Caco-2 (cell line): ENCODE measurements at regions not wholly inside any gene's neighbourhood (a gene's known extent, or its start where the extent isn't known, plus 50 kb on each side); places are given as distances from the start of the nearest gene placed in this dataset.
A peak's percentile ranks its signal among the peaks of the same experiment; 100 is the strongest.

ENCODE experiments used
- BruUV-seq: library from RNA; stranded (reverse); fragments of 400-500 nt; replicated peaks from 2 replicates; lab custom pipeline; 2021; lab: Mats Ljungman, UMichigan
- CTCF ChIA-PET: fragments of 300-600 bp; sonication (Branson Sonifier 250); formaldehyde crosslinking; loops from one replicate; lab custom pipeline; 2022; ENCODE audit warnings: antibody characterized with exemption; lab: Charles Lee
- POLR2A ChIA-PET: fragments of 300-600 bp; sonication (Branson Sonifier 250); formaldehyde crosslinking; loops from one replicate; lab custom pipeline; 2022; ENCODE audit warnings: antibody characterized with exemption; lab: Charles Lee
- DNase-seq, 2 experiments: peaks; one replicate each; pipeline versions ENCODE4 v3.0.0 to v3.0.0-alpha.2; 2020 to 2022
- H3K27me3 ChIP-seq: replicated peaks from 2 replicates; pipeline ENCODE4 v1.6.0; 2011; ENCODE audit warnings: low read length; ENCODE audit not compliant: control insufficient read depth, insufficient read depth
- H3K36me3 ChIP-seq: 2 replicates; pipeline ENCODE4 v1.5.1; 2011; ENCODE audit warnings: low read length; ENCODE audit not compliant: control insufficient read depth, insufficient read depth
- H3K4me1 ChIP-seq: fragments of 250-450 bp; sonication (Bioruptor Pico); 2 replicates; pipeline ENCODE4 v1.5.1; 2020; ENCODE audit warnings: mild to moderate bottlenecking
- H3K4me3 ChIP-seq: 2 replicates; pipeline ENCODE4 v1.5.1; 2011; ENCODE audit warnings: low read depth, mild to moderate bottlenecking, control low read depth, low read length
- H3K9me3 ChIP-seq: fragments of 250-450 bp; sonication (Bioruptor Pico); 2 replicates; pipeline ENCODE4 v1.5.1; 2020; ENCODE audit warnings: mild to moderate bottlenecking, moderate library complexity
- H3K27ac Mint-ChIP-seq: one replicate; pipeline ENCODE4 v1.8.0; 2022; ENCODE audit warnings: mixed read lengths; ENCODE audit not compliant: unreplicated experiment
- H3K27me3 Mint-ChIP-seq: one replicate; pipeline ENCODE4 v1.8.0; 2022; ENCODE audit warnings: mixed read lengths; ENCODE audit not compliant: insufficient read depth, unreplicated experiment
- H3K36me3 Mint-ChIP-seq: one replicate; pipeline ENCODE4 v1.8.0; 2022; ENCODE audit warnings: mild to moderate bottlenecking, mixed read lengths; ENCODE audit not compliant: insufficient read depth, unreplicated experiment
- H3K4me1 Mint-ChIP-seq: one replicate; pipeline ENCODE4 v1.8.0; 2022; ENCODE audit warnings: low read depth, mixed read lengths; ENCODE audit not compliant: unreplicated experiment
- H3K4me3 Mint-ChIP-seq: one replicate; pipeline ENCODE4 v1.8.0; 2022; ENCODE audit warnings: mild to moderate bottlenecking, moderate library complexity, mixed read lengths; ENCODE audit not compliant: unreplicated experiment
- H3K9me3 Mint-ChIP-seq: one replicate; pipeline ENCODE4 v1.8.0; 2022; ENCODE audit warnings: mixed read lengths; ENCODE audit not compliant: unreplicated experiment
- intact Hi-C: fragments of 100-400 bp; cut with micrococcal nuclease; formaldehyde crosslinking; loops from one replicate; pipeline ENCODE4 v1.10.0; 2022; ENCODE audit not compliant: unreplicated experiment
- TF ChIP-seq, protein P1 (sequence below), 2 experiments: fragments of 200-600 bp in 1 of 2; IDR thresholded peaks; 1 replicate in 1 of 2; 2 replicates in 1 of 2; pipeline versions ENCODE4 v1.5.1 to v1.8.0; 2011 to 2022; ENCODE audit warnings: antibody characterized with exemption in 1 of 2, control low read depth in 1 of 2, inconsistent platforms in 1 of 2, low read depth in 1 of 2, low read length in 1 of 2, mild to moderate bottlenecking in 1 of 2, moderate library complexity in 1 of 2; ENCODE audit not compliant: insufficient read depth in 1 of 2, severe bottlenecking in 1 of 2, unreplicated experiment in 1 of 2

DNA sequence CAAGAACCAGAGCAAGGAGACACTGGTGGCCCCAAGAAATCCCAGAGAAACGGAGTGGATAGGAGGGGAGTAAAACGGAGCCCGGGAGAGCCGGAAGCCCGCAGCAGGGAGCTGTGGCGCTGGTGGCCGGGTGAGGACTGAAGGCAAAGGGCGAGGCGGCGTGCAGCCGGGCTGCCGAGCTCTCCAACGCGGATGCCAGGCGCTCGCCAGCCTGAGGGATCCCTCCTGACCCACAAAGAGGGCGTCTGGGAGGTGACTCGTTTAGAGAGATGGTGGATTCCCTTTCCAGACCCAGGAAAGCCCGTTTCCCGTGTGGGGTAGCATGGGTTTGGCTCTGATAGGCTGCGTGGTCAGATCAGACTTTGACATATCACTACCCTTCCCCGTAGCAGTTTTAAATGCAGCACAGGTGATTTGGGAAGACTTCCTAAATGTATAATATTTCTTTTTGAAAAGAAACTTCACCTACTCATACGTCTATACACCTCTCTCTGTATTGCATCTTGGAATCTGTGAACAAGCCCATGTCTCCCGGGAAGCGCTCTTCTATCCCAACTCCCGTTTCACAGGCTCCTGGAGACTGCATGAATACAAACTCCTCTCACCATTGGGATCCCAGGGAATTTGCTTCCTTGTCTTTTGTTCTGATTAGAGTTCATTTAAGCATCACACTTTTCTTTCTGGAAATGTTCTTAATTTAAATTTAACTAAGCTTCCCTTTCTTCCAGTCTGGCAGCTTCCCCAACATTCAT, 158.1 kb downstream of the C9orf152 start:
- Histone ChIP-seq H3K36me3 (no peaks in the 10 kb centered on the region), H3K4me1 (peaks cover 14% of the 10 kb centered on the region), H3K4me3 (peak overlapping the region; percentile 63), H3K9me3 (no peaks in the 10 kb centered on the region), H3K27me3 (no peaks in the 10 kb centered on the region)
- H3K9me3 Mint-ChIP-seq = no peaks in the 10 kb centered on the region
- TF ChIP-seq, protein P1, sequence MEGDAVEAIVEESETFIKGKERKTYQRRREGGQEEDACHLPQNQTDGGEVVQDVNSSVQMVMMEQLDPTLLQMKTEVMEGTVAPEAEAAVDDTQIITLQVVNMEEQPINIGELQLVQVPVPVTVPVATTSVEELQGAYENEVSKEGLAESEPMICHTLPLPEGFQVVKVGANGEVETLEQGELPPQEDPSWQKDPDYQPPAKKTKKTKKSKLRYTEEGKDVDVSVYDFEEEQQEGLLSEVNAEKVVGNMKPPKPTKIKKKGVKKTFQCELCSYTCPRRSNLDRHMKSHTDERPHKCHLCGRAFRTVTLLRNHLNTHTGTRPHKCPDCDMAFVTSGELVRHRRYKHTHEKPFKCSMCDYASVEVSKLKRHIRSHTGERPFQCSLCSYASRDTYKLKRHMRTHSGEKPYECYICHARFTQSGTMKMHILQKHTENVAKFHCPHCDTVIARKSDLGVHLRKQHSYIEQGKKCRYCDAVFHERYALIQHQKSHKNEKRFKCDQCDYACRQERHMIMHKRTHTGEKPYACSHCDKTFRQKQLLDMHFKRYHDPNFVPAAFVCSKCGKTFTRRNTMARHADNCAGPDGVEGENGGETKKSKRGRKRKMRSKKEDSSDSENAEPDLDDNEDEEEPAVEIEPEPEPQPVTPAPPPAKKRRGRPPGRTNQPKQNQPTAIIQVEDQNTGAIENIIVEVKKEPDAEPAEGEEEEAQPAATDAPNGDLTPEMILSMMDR (IDR thresholded peaks at IDR 0.05; ENCODE audit: insufficient read depth in 1 of 2, low read depth in 1 of 2, low read length in 1 of 2, severe bottlenecking in 1 of 2, unreplicated experiment in 1 of 2) = no peak
- peak overlapping the region; percentile 92 for H3K4me3 Mint-ChIP-seq
- H3K27me3 Mint-ChIP-seq = no peaks in the 10 kb centered on the region
- peaks cover 14% of the 10 kb centered on the region for H3K36me3 Mint-ChIP-seq
- peak; percentile 50 to 52 for DNase-seq
- ChIA-PET POLR2A (interaction anchor here (1.1 to 1.2 kb wide), 3 partner anchors 76 to 143 kb away, joined by 3 to 6 read pairs (median 3); no protein-coding TSS in a partner anchor), CTCF (interaction anchor here (0.6 to 1.2 kb wide), 3 partner anchors 30 to 146 kb away, joined by 3 to 5 read pairs (median 3); no protein-coding TSS in a partner anchor)
- no TSS peak for BruUV-seq
- H3K4me1 Mint-ChIP-seq = peaks cover 22% of the 10 kb centered on the region
- intact Hi-C loops = loop anchor here (1.0 to 2.0 kb wide), 5 partner anchors 21 to 147 kb away; no protein-coding TSS in a partner anchor
- peak overlapping the region; percentile 63 for H3K27ac Mint-ChIP-seq

DNA sequence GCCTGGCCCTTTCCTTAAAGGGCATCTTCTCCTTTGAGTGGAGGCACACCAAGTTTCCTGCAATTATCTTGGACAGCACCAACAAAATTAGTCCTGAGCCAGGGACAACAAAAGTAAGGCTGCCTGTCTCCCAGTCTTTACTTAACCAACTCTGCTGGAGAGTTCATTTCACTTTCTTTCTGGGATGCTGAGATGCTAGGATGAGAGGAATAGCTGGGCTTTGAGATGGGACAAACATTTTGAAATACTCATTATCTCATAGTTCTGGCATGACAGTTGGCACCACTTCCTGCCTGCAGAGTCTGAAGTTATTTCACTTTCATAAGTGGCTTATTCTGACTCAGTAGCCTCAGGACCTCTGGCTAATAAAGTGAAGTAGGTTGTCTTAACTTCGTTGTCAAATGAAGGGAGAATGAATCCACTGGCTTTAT, 157.0 kb downstream of the C9orf152 start:
- H3K9me3 Mint-ChIP-seq = no peaks in the 10 kb centered on the region
- ChIA-PET POLR2A (no interaction called here), CTCF (no interaction called here)
- Histone ChIP-seq H3K27me3 (no peaks in the 10 kb centered on the region), H3K4me3 (no peak overlapping the region), H3K9me3 (no peaks in the 10 kb centered on the region), H3K4me1 (peaks cover 14% of the 10 kb centered on the region), H3K36me3 (no peaks in the 10 kb centered on the region)
- peaks cover 22% of the 10 kb centered on the region for H3K4me1 Mint-ChIP-seq
- no peak for DNase-seq
- intact Hi-C loops = no loop called here
- H3K27ac Mint-ChIP-seq = no peak overlapping the region
- peaks cover 21% of the 10 kb centered on the region for H3K36me3 Mint-ChIP-seq
- BruUV-seq = no TSS peak
- no peaks in the 10 kb centered on the region for H3K27me3 Mint-ChIP-seq
- peak overlapping the region; percentile 92 for H3K4me3 Mint-ChIP-seq
- TF ChIP-seq, protein P1 (IDR thresholded peaks at IDR 0.05; ENCODE audit: insufficient read depth in 1 of 2, low read depth in 1 of 2, low read length in 1 of 2, severe bottlenecking in 1 of 2, unreplicated experiment in 1 of 2) = no peak

DNA sequence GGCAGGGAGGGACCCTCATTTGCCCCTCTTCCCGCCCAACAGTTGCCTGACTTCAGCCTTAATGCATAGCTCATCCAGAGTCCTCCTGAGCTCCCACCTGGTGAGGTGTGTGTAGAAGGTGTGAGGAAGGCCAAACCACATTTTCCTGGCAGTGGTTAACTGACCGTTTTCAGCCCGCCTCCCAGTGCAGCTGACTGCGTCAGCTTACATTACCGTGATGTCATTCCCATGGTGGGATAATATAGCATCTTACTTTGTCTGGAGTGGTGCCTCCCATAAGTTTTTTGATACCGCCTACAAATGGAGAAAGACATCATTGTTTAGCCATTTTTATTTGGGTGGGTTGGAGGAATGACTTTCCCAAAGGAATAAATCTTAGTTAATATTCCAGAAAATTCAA, 151.9 kb downstream of the C9orf152 start:
- Mint-ChIP-seq H3K27me3 (no peaks in the 10 kb centered on the region), H3K36me3 (peaks cover 21% of the 10 kb centered on the region), H3K4me3 (no peak overlapping the region), H3K27ac (no peak overlapping the region), H3K4me1 (peaks cover 18% of the 10 kb centered on the region), H3K9me3 (no peaks in the 10 kb centered on the region)
- Histone ChIP-seq H3K27me3 (no peaks in the 10 kb centered on the region), H3K36me3 (no peaks in the 10 kb centered on the region), H3K4me3 (no peak overlapping the region), H3K4me1 (peaks cover 12% of the 10 kb centered on the region; the same call in 1 of the 2 replicates), H3K9me3 (no peaks in the 10 kb centered on the region)
- no TSS peak for BruUV-seq
- intact Hi-C loops = no loop called here
- TF ChIP-seq, protein P1 (IDR thresholded peaks at IDR 0.05; ENCODE audit: insufficient read depth in 1 of 2, low read depth in 1 of 2, low read length in 1 of 2, severe bottlenecking in 1 of 2, unreplicated experiment in 1 of 2) = no peak
- no peak for DNase-seq
- ChIA-PET CTCF (interaction anchor here (1.2 kb wide), 1 partner anchor 153 kb away, joined by 6 read pairs; no protein-coding TSS in a partner anchor), POLR2A (no interaction called here)
